ENCODE measurements at regions not wholly inside any gene's neighbourhood (a gene's known extent, or its start where the extent isn't known, plus 50 kb on each side); places are given as distances from the start of the nearest gene placed in this dataset.
"Not testable (repeated sequence)": the region's sequence is repeated elsewhere in the genome, so short reads cannot be mapped to it uniquely, and the experiment has no call there.

GRCh38 chr3:166518040-166518439, 680.8 kb upstream of the BCHE start:
- no peaks in the 10 kb centered on the region for H3K27me3 ChIP-seq
- no peaks in the 10 kb centered on the region for H3K36me3 ChIP-seq
- DNase-seq (ENCODE audit: extremely low spot score), result no peak
- intact Hi-C loops (cut with DNase I), result no loop called here
- WGBS, result 98% methylated on average over 2 of the region's 2 CpGs
- TF ChIP-seq CTCF (IDR thresholded peaks at IDR 0.05) (no peak), EP300 (IDR thresholded peaks at IDR 0.05) (no peak), POLR2AphosphoS5 (IDR thresholded peaks at IDR 0.05) (no peak), POLR2A (IDR thresholded peaks at IDR 0.05; ENCODE audit: low read depth) (no peak)
- no peak overlapping the region for H3K4me3 ChIP-seq
- H3K9me3 ChIP-seq, result no peaks in the 10 kb centered on the region
- no peak overlapping the region for H3K27ac ChIP-seq (replicated peaks in 1 of 4)
- H3K4me1 ChIP-seq, result no peaks in the 10 kb centered on the region

GRCh38 chr3:166510382-166510781, 673.2 kb upstream of the BCHE start:
- Histone ChIP-seq H3K4me1 (no peaks in the 10 kb centered on the region), H3K27ac (replicated peaks in 1 of 4) (no peak overlapping the region), H3K36me3 (no peaks in the 10 kb centered on the region), H3K4me3 (no peak overlapping the region), H3K27me3 (no peaks in the 10 kb centered on the region), H3K9me3 (no peaks in the 10 kb centered on the region)
- intact Hi-C loops (cut with DNase I), result no loop called here
- 68% methylated on average over 2 of the region's 4 CpGs for WGBS
- no peak for DNase-seq (ENCODE audit: extremely low spot score)
- TF ChIP-seq EP300 (IDR thresholded peaks at IDR 0.05), result no peak
- TF ChIP-seq CTCF (IDR thresholded peaks at IDR 0.05), result no peak
- TF ChIP-seq POLR2A (IDR thresholded peaks at IDR 0.05; ENCODE audit: low read depth), result no peak
- no peak for TF ChIP-seq POLR2AphosphoS5 (IDR thresholded peaks at IDR 0.05)

GRCh38 chr3:166500420-166500819, 663.2 kb upstream of the BCHE start:
- H3K36me3 ChIP-seq; intact Hi-C loops (cut with DNase I); H3K4me1 ChIP-seq; H3K27me3 ChIP-seq; H3K4me3 ChIP-seq; H3K9me3 ChIP-seq; H3K27ac ChIP-seq (replicated peaks in 1 of 4); DNase-seq (ENCODE audit: extremely low spot score): not testable (repeated sequence)
- 87% methylated on average over 2 of the region's 2 CpGs for WGBS

DNA sequence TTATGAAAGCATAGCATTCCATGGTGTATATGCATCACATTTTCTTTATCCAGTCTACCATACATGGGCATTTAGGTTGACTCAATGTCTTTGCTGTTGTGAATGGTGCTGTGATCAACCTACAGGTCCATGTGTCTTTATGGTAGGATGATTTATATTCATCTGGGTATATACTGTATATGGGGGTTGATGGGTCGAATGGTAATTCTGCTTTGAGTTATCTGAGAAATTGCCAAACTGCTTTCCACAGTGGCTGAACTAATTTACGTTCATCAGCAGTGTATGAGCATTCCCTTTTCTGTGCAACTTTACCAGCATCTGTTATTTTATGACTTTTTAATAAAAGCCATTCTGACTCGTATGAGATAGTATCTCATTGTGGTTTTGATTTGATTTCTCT, 662.4 kb upstream of the BCHE start:
- no peak for DNase-seq (ENCODE audit: extremely low spot score)
- Histone ChIP-seq H3K36me3 (no peaks in the 10 kb centered on the region), H3K9me3 (no peaks in the 10 kb centered on the region), H3K27ac (replicated peaks in 1 of 4) (no peak overlapping the region), H3K27me3 (no peaks in the 10 kb centered on the region), H3K4me1 (no peaks in the 10 kb centered on the region), H3K4me3 (no peak overlapping the region)
- WGBS, result 84% methylated on average over 3 of the region's 3 CpGs
- intact Hi-C loops (cut with DNase I), result no loop called here
- TF ChIP-seq CTCF (IDR thresholded peaks at IDR 0.05) (no peak), EP300 (IDR thresholded peaks at IDR 0.05) (no peak), POLR2AphosphoS5 (IDR thresholded peaks at IDR 0.05) (no peak), POLR2A (IDR thresholded peaks at IDR 0.05; ENCODE audit: low read depth) (no peak)

GRCh38 chr3:166498446-166498845, 661.2 kb upstream of the BCHE start:
- no peaks in the 10 kb centered on the region for H3K36me3 ChIP-seq
- intact Hi-C loops (cut with DNase I), result no loop called here
- no peaks in the 10 kb centered on the region for H3K4me1 ChIP-seq
- no peaks in the 10 kb centered on the region for H3K27me3 ChIP-seq
- no peak overlapping the region for H3K27ac ChIP-seq (replicated peaks in 1 of 4)
- no peak for DNase-seq (ENCODE audit: extremely low spot score)
- H3K4me3 ChIP-seq, result no peak overlapping the region
- 73% methylated on average over 3 of the region's 3 CpGs for whole genome bisulfite sequencing
- TF ChIP-seq EP300 (IDR thresholded peaks at IDR 0.05), result no peak
- no peak for TF ChIP-seq POLR2AphosphoS5 (IDR thresholded peaks at IDR 0.05)
- TF ChIP-seq CTCF (IDR thresholded peaks at IDR 0.05), result no peak
- no peak for TF ChIP-seq POLR2A (IDR thresholded peaks at IDR 0.05; ENCODE audit: low read depth)
- H3K9me3 ChIP-seq, result no peaks in the 10 kb centered on the region

Data from esophagus muscularis mucosa (tissue), 4 donors.